WTC11 (cell line): ENCODE measurements at regions not wholly inside any gene's neighbourhood (a gene's known extent, or its start where the extent isn't known, plus 50 kb on each side); places are given as distances from the start of the nearest gene placed in this dataset.

Source experiments
- NFYB ChIP-seq: sonication (generic); formaldehyde crosslinking; conservative IDR thresholded peaks from 2 replicates; pipeline ENCODE4 v1.8.0; 2022; ENCODE audit warnings: low read depth, missing genetic modification reagents
- TF ChIP-seq, protein P1 (sequence below): fragments of 250-450 bp; sonication (Bioruptor Pico); IDR thresholded peaks from 2 replicates; pipeline ENCODE4 v1.9.0; 2021; ENCODE audit warnings: moderate library complexity, mild to moderate bottlenecking, inconsistent platforms, borderline replicate concordance
- TF ChIP-seq, protein P2 (sequence below): sonication (generic); formaldehyde crosslinking; IDR thresholded peaks from 2 replicates; pipeline ENCODE4 v1.8.0; 2023; ENCODE audit warnings: missing genetic modification reagents, mild to moderate bottlenecking, borderline replicate concordance

DNA sequence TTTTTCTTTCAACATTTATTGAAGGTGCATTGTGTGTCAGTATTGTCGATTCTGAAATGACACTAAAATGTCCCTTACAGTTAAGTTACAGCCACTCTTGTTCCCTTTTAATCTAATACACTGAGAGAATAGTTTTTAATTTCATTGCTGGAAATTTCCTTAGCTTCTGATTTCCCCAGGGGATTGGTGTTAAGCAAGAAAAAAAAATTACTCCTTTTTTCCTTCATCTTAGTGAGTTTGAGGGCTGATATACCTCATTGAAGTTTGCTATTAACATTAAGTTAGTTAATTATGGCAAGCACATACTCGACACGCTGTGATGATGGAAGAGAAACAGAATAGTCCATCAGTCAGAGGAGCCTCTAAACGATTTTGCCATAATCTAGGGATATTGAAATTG, 57.0 kb upstream of the EXOC4 start:
- TF ChIP-seq, protein P1, sequence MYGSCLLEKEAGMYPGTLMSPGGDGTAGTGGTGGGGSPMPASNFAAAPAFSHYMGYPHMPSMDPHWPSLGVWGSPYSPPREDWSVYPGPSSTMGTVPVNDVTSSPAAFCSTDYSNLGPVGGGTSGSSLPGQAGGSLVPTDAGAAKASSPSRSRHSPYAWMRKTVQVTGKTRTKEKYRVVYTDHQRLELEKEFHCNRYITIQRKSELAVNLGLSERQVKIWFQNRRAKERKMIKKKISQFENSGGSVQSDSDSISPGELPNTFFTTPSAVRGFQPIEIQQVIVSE (CRISPR knock-in tag), result no peak
- TF ChIP-seq, protein P2, sequence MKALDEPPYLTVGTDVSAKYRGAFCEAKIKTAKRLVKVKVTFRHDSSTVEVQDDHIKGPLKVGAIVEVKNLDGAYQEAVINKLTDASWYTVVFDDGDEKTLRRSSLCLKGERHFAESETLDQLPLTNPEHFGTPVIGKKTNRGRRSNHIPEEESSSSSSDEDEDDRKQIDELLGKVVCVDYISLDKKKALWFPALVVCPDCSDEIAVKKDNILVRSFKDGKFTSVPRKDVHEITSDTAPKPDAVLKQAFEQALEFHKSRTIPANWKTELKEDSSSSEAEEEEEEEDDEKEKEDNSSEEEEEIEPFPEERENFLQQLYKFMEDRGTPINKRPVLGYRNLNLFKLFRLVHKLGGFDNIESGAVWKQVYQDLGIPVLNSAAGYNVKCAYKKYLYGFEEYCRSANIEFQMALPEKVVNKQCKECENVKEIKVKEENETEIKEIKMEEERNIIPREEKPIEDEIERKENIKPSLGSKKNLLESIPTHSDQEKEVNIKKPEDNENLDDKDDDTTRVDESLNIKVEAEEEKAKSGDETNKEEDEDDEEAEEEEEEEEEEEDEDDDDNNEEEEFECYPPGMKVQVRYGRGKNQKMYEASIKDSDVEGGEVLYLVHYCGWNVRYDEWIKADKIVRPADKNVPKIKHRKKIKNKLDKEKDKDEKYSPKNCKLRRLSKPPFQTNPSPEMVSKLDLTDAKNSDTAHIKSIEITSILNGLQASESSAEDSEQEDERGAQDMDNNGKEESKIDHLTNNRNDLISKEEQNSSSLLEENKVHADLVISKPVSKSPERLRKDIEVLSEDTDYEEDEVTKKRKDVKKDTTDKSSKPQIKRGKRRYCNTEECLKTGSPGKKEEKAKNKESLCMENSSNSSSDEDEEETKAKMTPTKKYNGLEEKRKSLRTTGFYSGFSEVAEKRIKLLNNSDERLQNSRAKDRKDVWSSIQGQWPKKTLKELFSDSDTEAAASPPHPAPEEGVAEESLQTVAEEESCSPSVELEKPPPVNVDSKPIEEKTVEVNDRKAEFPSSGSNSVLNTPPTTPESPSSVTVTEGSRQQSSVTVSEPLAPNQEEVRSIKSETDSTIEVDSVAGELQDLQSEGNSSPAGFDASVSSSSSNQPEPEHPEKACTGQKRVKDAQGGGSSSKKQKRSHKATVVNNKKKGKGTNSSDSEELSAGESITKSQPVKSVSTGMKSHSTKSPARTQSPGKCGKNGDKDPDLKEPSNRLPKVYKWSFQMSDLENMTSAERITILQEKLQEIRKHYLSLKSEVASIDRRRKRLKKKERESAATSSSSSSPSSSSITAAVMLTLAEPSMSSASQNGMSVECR (CRISPR knock-in tag), result no peak
- TF ChIP-seq NFYB (CRISPR knock-in tag), result no peak
